Lung (tissue), 11 donors: ENCODE measurements at regions not wholly inside any gene's neighbourhood (a gene's known extent, or its start where the extent isn't known, plus 50 kb on each side); places are given as distances from the start of the nearest gene placed in this dataset.

Experiments
- ATAC-seq: fragments of 200-7000 bp; cut with Tn5 transposase; one replicate; pipeline ENCODE4 v1.9.1; 2020; ENCODE audit warnings: moderate number of reproducible peaks; ENCODE audit not compliant: insufficient read depth, low FRiP score
- DNase-seq, 3 donors: peaks; one replicate each; pipeline ENCODE4 v3.0.0-alpha.2; 2013 to 2017
- H3K27ac ChIP-seq, 2 donors: one replicate each; pipeline ENCODE4 v1.5.1; 2013; ENCODE audit warnings: mild to moderate bottlenecking in 2 of 2, moderate library complexity in 2 of 2, control low read depth in 1 of 2, inconsistent platforms in 1 of 2, low read depth in 1 of 2, low read length in 1 of 2
- H3K27me3 ChIP-seq, 3 donors: one replicate each; pipeline ENCODE4 v1.5.1; 2013; ENCODE audit warnings: low read length in 2 of 3; ENCODE audit not compliant: control insufficient read depth in 3 of 3, insufficient read depth in 3 of 3
- H3K36me3 ChIP-seq, 4 donors: one replicate each; pipeline ENCODE4 v1.5.1; 2013; ENCODE audit warnings: low read length in 4 of 4, mild to moderate bottlenecking in 1 of 4, moderate library complexity in 1 of 4; ENCODE audit not compliant: control insufficient read depth in 4 of 4, insufficient read depth in 4 of 4
- H3K4me1 ChIP-seq, 5 donors: one replicate each; pipeline ENCODE4 v1.5.1; 2013; ENCODE audit warnings: low read length in 5 of 5, mild to moderate bottlenecking in 2 of 5, moderate library complexity in 1 of 5; ENCODE audit not compliant: control insufficient read depth in 5 of 5, insufficient read depth in 5 of 5
- H3K4me3 ChIP-seq: one replicate; pipeline ENCODE4 v1.5.1; 2013; ENCODE audit warnings: mild to moderate bottlenecking, control low read depth, moderate library complexity
- H3K9ac ChIP-seq, 2 donors: one replicate each; pipeline ENCODE4 v1.5.1; 2013; ENCODE audit warnings: low read length in 2 of 2, control low read depth in 1 of 2; ENCODE audit not compliant: insufficient read depth in 1 of 2
- H3K9me3 ChIP-seq, 4 donors: one replicate each; pipeline ENCODE4 v1.5.1; 2013; ENCODE audit warnings: low read length in 3 of 4, mild to moderate bottlenecking in 1 of 4, moderate library complexity in 1 of 4; ENCODE audit not compliant: control insufficient read depth in 4 of 4, insufficient read depth in 3 of 4
- CTCF ChIP-seq: IDR thresholded peaks from 2 replicates; pipeline ENCODE4 v1.5.1; 2012; ENCODE audit warnings: mild to moderate bottlenecking; ENCODE audit errors: control extremely low read depth, extremely low read depth
- WGBS, 2 donors: extraction: QIAGEN DNeasy Blood & Tissue Kit; methylation state at CpG; one replicate each; pipeline ENCODE4 v1.1.7; 2013; 5-methylcytosine and 5-hydroxymethylcytosine counted together
- donor health status: control.
- donor health status: control.
- donor health status: Bipolar disorder and iron deficiency.
- donor health status: healthy.
- donor health status: DM: yes; HTN: yes; CAD: no.

GRCh38 chr5:1974081-1974480, 91.4 kb upstream of the IRX4 start:
- H3K4me3 ChIP-seq, result no peak overlapping the region
- no peaks in the 10 kb centered on the region for H3K4me1 ChIP-seq
- H3K9me3 ChIP-seq, result peaks cover 0 to 10% (median 0%) of the 10 kb centered on the region in 4 donors
- TF ChIP-seq CTCF, result no peak
- DNase-seq (no peak), ATAC-seq (no peak)
- no peak overlapping the region for H3K27ac ChIP-seq
- WGBS, 2 donors, result 86 to 92% methylated on average over 6 of the region's 6 CpGs
- peaks cover 0 to 3% (median 0%) of the 10 kb centered on the region in 3 donors for H3K27me3 ChIP-seq
- no peaks in the 10 kb centered on the region for H3K36me3 ChIP-seq
- H3K9ac ChIP-seq, result no peak overlapping the region

- H3K27me3 ChIP-seq, result peaks cover 0 to 3% (median 0%) of the 10 kb centered on the region in 3 donors
- H3K9me3 ChIP-seq, result peaks cover 0 to 10% (median 0%) of the 10 kb centered on the region in 4 donors
- no peak for TF ChIP-seq CTCF
- DNase-seq (no peak), ATAC-seq (no peak)
- WGBS, 2 donors, result 82 to 85% methylated on average over 21 of the region's 21 CpGs
- no peak overlapping the region for H3K9ac ChIP-seq
- H3K4me1 ChIP-seq, result no peaks in the 10 kb centered on the region
- H3K36me3 ChIP-seq, result no peaks in the 10 kb centered on the region
- H3K27ac ChIP-seq, result no peak overlapping the region
- H3K4me3 ChIP-seq, result no peak overlapping the region
These were observed 90.8 kb upstream of the IRX4 start for GRCh38 chr5:1973391-1974013.

GRCh38 chr5:1971944-1972343, 89.2 kb upstream of the IRX4 start:
- ATAC-seq (no peak), DNase-seq (no peak)
- H3K4me3 ChIP-seq, result no peak overlapping the region
- peaks cover 0 to 10% (median 0%) of the 10 kb centered on the region in 4 donors for H3K9me3 ChIP-seq
- WGBS, 2 donors, result 87 to 94% methylated on average over 13 of the region's 13 CpGs
- peaks cover 0 to 3% (median 0%) of the 10 kb centered on the region in 3 donors for H3K27me3 ChIP-seq
- H3K9ac ChIP-seq, result no peak overlapping the region
- H3K27ac ChIP-seq, result no peak overlapping the region
- TF ChIP-seq CTCF, result no peak
- no peaks in the 10 kb centered on the region for H3K36me3 ChIP-seq
- no peaks in the 10 kb centered on the region for H3K4me1 ChIP-seq

- no peaks in the 10 kb centered on the region for H3K4me1 ChIP-seq
- H3K27me3 ChIP-seq, result no peaks in the 10 kb centered on the region
- H3K9me3 ChIP-seq, result peaks cover 0 to 2% (median 0%) of the 10 kb centered on the region in 4 donors
- no peak overlapping the region for H3K9ac ChIP-seq
- WGBS, 2 donors, result 44 to 58% methylated on average over 6 of the region's 6 CpGs
- TF ChIP-seq CTCF, result no peak
- H3K27ac ChIP-seq, result no peak overlapping the region
- no peak for ATAC-seq
- no peak overlapping the region for H3K4me3 ChIP-seq
- H3K36me3 ChIP-seq, result no peaks in the 10 kb centered on the region
- no peak for DNase-seq
These were observed 85.0 kb upstream of the IRX4 start for GRCh38 chr5:1967736-1968135.
